CD14-positive monocyte (primary cell): ENCODE measurements at regions not wholly inside any gene's neighbourhood (a gene's known extent, or its start where the extent isn't known, plus 50 kb on each side); places are given as distances from the start of the nearest gene placed in this dataset.

Experiments used
- DNase-seq, 3 donors: peaks; one replicate each; pipeline ENCODE4 v3.0.0-alpha.2; 2011 to 2022
- H2AFZ ChIP-seq: 2 replicates; pipeline ENCODE4 v1.6.0; 2012; ENCODE audit warnings: mild to moderate bottlenecking, low read depth, low read length, inconsistent platforms; ENCODE audit not compliant: insufficient read depth, poor library complexity, severe bottlenecking
- H3K27ac ChIP-seq, 2 donors: 1 replicate in 1 of 2; 2 replicates in 1 of 2; pipeline ENCODE4 v1.5.1; 2012 to 2013; ENCODE audit warnings: low read length in 2 of 2, control low read depth in 1 of 2, inconsistent platforms in 1 of 2, low read depth in 1 of 2, mild to moderate bottlenecking in 1 of 2
- H3K27me3 ChIP-seq, 2 donors: one replicate each; pipeline versions ENCODE4 v1.6.0 to v1.6.1; 2011 to 2013; ENCODE audit warnings: low read length in 2 of 2; ENCODE audit not compliant: control insufficient read depth in 2 of 2, insufficient read depth in 2 of 2
- H3K36me3 ChIP-seq, 2 donors: replicated peaks in 1 of 2; 1 replicate in 1 of 2; 2 replicates in 1 of 2; pipeline versions ENCODE4 v1.5.1 to v1.6.1; 2012 to 2013; ENCODE audit warnings: low read length in 2 of 2, control low read depth in 1 of 2, inconsistent platforms in 1 of 2, mild to moderate bottlenecking in 1 of 2; ENCODE audit not compliant: insufficient read depth in 2 of 2, control insufficient read depth in 1 of 2
- H3K4me1 ChIP-seq, 2 donors: 1 replicate in 1 of 2; 2 replicates in 1 of 2; pipeline versions ENCODE4 v1.5.1 to v1.6.1; 2012 to 2013; ENCODE audit warnings: low read length in 2 of 2, control low read depth in 1 of 2, inconsistent platforms in 1 of 2, mild to moderate bottlenecking in 1 of 2, moderate library complexity in 1 of 2; ENCODE audit not compliant: insufficient read depth in 2 of 2, control insufficient read depth in 1 of 2
- H3K4me2 ChIP-seq: replicated peaks from 2 replicates; pipeline ENCODE3; 2012; ENCODE audit warnings: low read length, moderate library complexity, mild to moderate bottlenecking; ENCODE audit not compliant: poor library complexity, severe bottlenecking; ENCODE audit errors: extremely low read depth
- H3K4me3 ChIP-seq, 3 experiments: fragments of 200-600 bp in 1 of 3; sonication (generic) in 1 of 3; replicated peaks in 1 of 3; 1 replicate in 2 of 3; 2 replicates in 1 of 3; pipeline ENCODE4 v1.5.1; 2011 to 2013; ENCODE audit warnings: low read length in 3 of 3, mild to moderate bottlenecking in 3 of 3, control low read depth in 2 of 3, low read depth in 2 of 3, inconsistent platforms in 1 of 3, moderate library complexity in 1 of 3
- H3K79me2 ChIP-seq: 2 replicates; pipeline ENCODE4 v1.6.0; 2012; ENCODE audit warnings: mild to moderate bottlenecking, control low read depth, inconsistent platforms, low read length, moderate library complexity; ENCODE audit not compliant: insufficient read depth
- H3K9ac ChIP-seq: 2 replicates; pipeline ENCODE4 v1.6.0; 2017; ENCODE audit warnings: low read length, mild to moderate bottlenecking; ENCODE audit not compliant: insufficient read depth, poor library complexity, severe bottlenecking
- H3K9me3 ChIP-seq, 2 donors: replicated peaks in 1 of 2; 1 replicate in 1 of 2; 2 replicates in 1 of 2; pipeline versions ENCODE4 v1.5.1 to v1.6.1; 2012 to 2013; ENCODE audit warnings: low read length in 2 of 2, control low read depth in 1 of 2; ENCODE audit not compliant: control insufficient read depth in 1 of 2, insufficient read depth in 1 of 2
- H4K20me1 ChIP-seq: 2 replicates; pipeline ENCODE4 v1.6.0; 2012; ENCODE audit warnings: mild to moderate bottlenecking, low read length, control low read depth, moderate library complexity; ENCODE audit not compliant: insufficient read depth
- H3K27ac Mint-ChIP-seq, 7 donors: one replicate each; pipeline ENCODE4 v1.8.0; 2020; ENCODE audit warnings: mild to moderate bottlenecking in 7 of 7, mixed read lengths in 7 of 7, moderate library complexity in 6 of 7, inconsistent platforms in 2 of 7
- H3K27me3 Mint-ChIP-seq, 3 donors: one replicate each; pipeline ENCODE4 v1.8.0; 2021 to 2022; ENCODE audit warnings: low read depth in 3 of 3, mild to moderate bottlenecking in 3 of 3, mixed read lengths in 3 of 3, moderate library complexity in 3 of 3, inconsistent platforms in 1 of 3
- H3K36me3 Mint-ChIP-seq, 2 donors: one replicate each; pipeline ENCODE4 v1.8.0; 2020; ENCODE audit warnings: mixed read lengths in 2 of 2, inconsistent platforms in 1 of 2, mild to moderate bottlenecking in 1 of 2
- H3K4me1 Mint-ChIP-seq: one replicate; pipeline ENCODE4 v1.8.0; 2020; ENCODE audit warnings: mild to moderate bottlenecking, mixed read lengths
- H3K4me3 Mint-ChIP-seq, 2 donors: one replicate each; pipeline ENCODE4 v1.8.0; 2020; ENCODE audit warnings: mild to moderate bottlenecking in 2 of 2, mixed read lengths in 2 of 2, moderate library complexity in 1 of 2
- H3K9me3 Mint-ChIP-seq, 7 donors: one replicate each; pipeline ENCODE4 v1.8.0; 2020 to 2022; ENCODE audit warnings: mixed read lengths in 7 of 7, mild to moderate bottlenecking in 6 of 7, moderate library complexity in 6 of 7, inconsistent platforms in 2 of 7
- CTCF ChIP-seq: fragments of 200-600 bp; IDR thresholded peaks from one replicate; pipeline ENCODE4 v1.8.0; 2022; ENCODE audit warnings: antibody characterized with exemption, mild to moderate bottlenecking
- WGBS: methylation state at CpG from one replicate; pipeline ENCODE4 v1.1.5; 2013; ENCODE audit warnings: missing lambda C conversion rate; ENCODE audit not compliant: insufficient coverage; 5-methylcytosine and 5-hydroxymethylcytosine counted together
- intact Hi-C, 2 donors: fragments of 100-400 bp; cut with micrococcal nuclease; formaldehyde crosslinking; loops; one replicate each; pipeline versions ENCODE4 v1.15.0 to v1.15.1; 2023

- H3K9me3 Mint-ChIP-seq = peaks cover 0 to 2% (median 0%) of the 10 kb centered on the region in 7 donors
- Histone ChIP-seq H3K27ac (no peak overlapping the region), H2AFZ (no peak overlapping the region), H3K9me3 (no peaks in the 10 kb centered on the region), H4K20me1 (no peaks in the 10 kb centered on the region), H3K4me1 (no peaks in the 10 kb centered on the region), H3K9ac (no peak overlapping the region), H3K4me2 (no peak overlapping the region), H3K36me3 (no peaks in the 10 kb centered on the region), H3K4me3 (no peak overlapping the region), H3K79me2 (no peaks in the 10 kb centered on the region), H3K27me3 (no peaks in the 10 kb centered on the region)
- intact Hi-C loops = no loop called here
- DNase-seq = no peak
- H3K27me3 Mint-ChIP-seq = no peaks in the 10 kb centered on the region
- no peaks in the 10 kb centered on the region for H3K36me3 Mint-ChIP-seq
- H3K4me1 Mint-ChIP-seq = no peaks in the 10 kb centered on the region
- no peak overlapping the region for H3K27ac Mint-ChIP-seq
- H3K4me3 Mint-ChIP-seq = no peak overlapping the region
- TF ChIP-seq CTCF = no peak
Measured at GRCh38 chr5:120985526-120985925, 521.4 kb downstream of the PRR16 start.

DNA sequence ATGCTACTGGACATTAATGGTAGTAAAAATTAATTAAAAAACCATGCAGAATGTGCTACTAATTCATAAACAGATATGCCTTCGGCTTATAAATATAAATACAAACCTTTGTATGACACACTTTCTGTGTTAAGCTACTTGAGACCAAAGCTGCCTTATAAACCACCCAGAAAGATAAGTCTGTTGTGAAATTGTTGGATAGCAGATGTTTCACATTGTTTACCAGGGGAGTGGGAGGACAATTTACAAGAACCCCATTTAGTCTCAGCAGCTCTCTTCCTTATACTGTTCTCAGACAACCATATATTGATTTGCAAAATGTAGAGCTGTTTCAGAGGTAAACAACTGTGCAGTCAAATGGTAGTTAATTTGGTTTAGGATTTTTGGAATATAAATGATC, 524.4 kb downstream of the PRR16 start:
- no peak for TF ChIP-seq CTCF
- Histone ChIP-seq H2AFZ (no peak overlapping the region), H3K27ac (no peak overlapping the region), H3K36me3 (no peaks in the 10 kb centered on the region), H3K79me2 (no peaks in the 10 kb centered on the region), H3K4me3 (no peak overlapping the region), H4K20me1 (no peaks in the 10 kb centered on the region), H3K9me3 (no peaks in the 10 kb centered on the region), H3K27me3 (no peaks in the 10 kb centered on the region), H3K4me1 (no peaks in the 10 kb centered on the region), H3K9ac (no peak overlapping the region), H3K4me2 (no peak overlapping the region)
- Mint-ChIP-seq H3K27me3 (no peaks in the 10 kb centered on the region), H3K4me1 (no peaks in the 10 kb centered on the region), H3K4me3 (no peak overlapping the region), H3K36me3 (no peaks in the 10 kb centered on the region), H3K27ac (no peak overlapping the region), H3K9me3 (peaks cover 0 to 4% (median 2%) of the 10 kb centered on the region in 7 donors)
- no peak for DNase-seq
- no CpG with 5 or more reads among the region's 1 CpG for WGBS
- intact Hi-C loops = no loop called here
